Gastroesophageal sphincter (tissue), 4 donors: ENCODE measurements at regions not wholly inside any gene's neighbourhood (a gene's known extent, or its start where the extent isn't known, plus 50 kb on each side); places are given as distances from the start of the nearest gene placed in this dataset.

ENCODE experiments used
- ATAC-seq: fragments of 150-250 bp; one replicate; pipeline ENCODE4 v1.9.1; 2016; ENCODE audit warnings: mild to moderate bottlenecking, moderate library complexity
- H3K27ac ChIP-seq, 4 donors: fragments of 200-600 bp; sonication (generic) in 3 of 4; 1 replicate in 3 of 4; 2 replicates in 1 of 4; pipeline ENCODE4 v1.5.1; 2016 to 2019
- H3K27me3 ChIP-seq: fragments of 200-600 bp; sonication (generic); one replicate; pipeline ENCODE4 v1.5.1; 2019
- H3K36me3 ChIP-seq, 2 donors: fragments of 200-600 bp; sonication (generic); one replicate each; pipeline ENCODE4 v1.5.1; 2019; ENCODE audit warnings: control low read depth in 1 of 2
- H3K4me1 ChIP-seq, 3 donors: fragments of 200-600 bp; sonication (generic); 1 replicate in 2 of 3; 2 replicates in 1 of 3; pipeline ENCODE4 v1.5.1; 2016 to 2019; ENCODE audit warnings: control low read depth in 2 of 3
- H3K4me3 ChIP-seq, 2 donors: fragments of 200-600 bp; sonication (generic); one replicate each; pipeline ENCODE4 v1.5.1; 2019; ENCODE audit warnings: mild to moderate bottlenecking in 1 of 2, moderate library complexity in 1 of 2
- H3K9me3 ChIP-seq, 3 donors: fragments of 200-600 bp; sonication (generic); one replicate each; pipeline ENCODE4 v1.5.1; 2017 to 2019; ENCODE audit warnings: control low read depth in 2 of 3
- CTCF ChIP-seq, 4 experiments: fragments of 200-600 bp in 2 of 4; fragments of 450-650 bp in 2 of 4; sonication (generic) in 1 of 4; IDR thresholded peaks; one replicate each; pipeline ENCODE4 v1.5.1; 2017 to 2019; ENCODE audit warnings: antibody characterized with exemption in 4 of 4, mild to moderate bottlenecking in 2 of 4, moderate library complexity in 2 of 4
- EP300 ChIP-seq: sonication (generic); formaldehyde crosslinking; IDR thresholded peaks from one replicate; pipeline ENCODE4 v1.6.1; 2017; ENCODE audit warnings: antibody characterized with exemption, mild to moderate bottlenecking
- POLR2A ChIP-seq, 2 donors: fragments of 450-650 bp; IDR thresholded peaks; one replicate each; pipeline ENCODE4 v1.6.1; 2017; ENCODE audit warnings: antibody characterized with exemption in 2 of 2, mild to moderate bottlenecking in 2 of 2, moderate library complexity in 1 of 2
- POLR2AphosphoS5 ChIP-seq: sonication (generic); formaldehyde crosslinking; IDR thresholded peaks from one replicate; pipeline ENCODE4 v1.6.1; 2017; ENCODE audit warnings: antibody characterized with exemption
- WGBS, 2 donors: methylation state at CpG; one replicate each; pipeline ENCODE4 v1.1.5; 2018; ENCODE audit warnings: low coverage in 1 of 2; 5-methylcytosine and 5-hydroxymethylcytosine counted together

DNA sequence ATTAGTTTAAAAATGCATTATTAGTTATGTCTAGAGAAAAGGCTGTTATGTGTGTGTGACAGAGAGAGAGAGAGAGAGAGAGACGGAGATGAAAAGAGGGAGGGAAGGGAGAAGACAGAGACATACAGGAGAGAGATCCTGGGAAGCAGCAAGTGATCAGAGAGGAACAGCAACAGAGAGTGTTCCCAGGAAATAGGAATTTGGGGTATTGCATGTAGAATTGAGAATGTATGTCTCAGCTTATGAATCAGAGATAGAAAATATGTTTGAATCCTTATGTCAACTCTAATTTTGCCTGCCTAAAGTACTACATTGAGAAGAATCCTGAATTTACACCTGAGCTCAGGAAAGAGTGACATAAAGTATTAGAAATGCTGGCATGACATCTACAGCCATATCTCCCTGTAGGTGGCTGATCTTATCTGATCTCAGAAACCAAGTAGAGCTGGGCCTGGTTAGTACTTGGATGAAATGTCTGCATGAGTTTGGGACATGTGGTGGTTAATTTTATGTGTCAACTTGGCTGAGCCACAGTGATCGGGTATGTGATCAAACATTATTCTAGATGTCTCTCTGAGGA, 130.6 kb downstream of the TENT5A start:
- no peak overlapping the region for H3K27ac ChIP-seq
- no peak for ATAC-seq
- H3K4me3 ChIP-seq: no peak overlapping the region
- TF ChIP-seq CTCF (IDR thresholded peaks at IDR 0.05) (no peak), POLR2A (IDR thresholded peaks at IDR 0.05) (no peak), EP300 (no peak), POLR2AphosphoS5 (no peak)
- no peaks in the 10 kb centered on the region for H3K36me3 ChIP-seq
- H3K4me1 ChIP-seq: no peaks in the 10 kb centered on the region
- no peaks in the 10 kb centered on the region for H3K9me3 ChIP-seq
- H3K27me3 ChIP-seq: no peaks in the 10 kb centered on the region
- WGBS, 2 donors: 83 to 100% methylated on average over 1 to 2 of the region's 2 CpGs

DNA sequence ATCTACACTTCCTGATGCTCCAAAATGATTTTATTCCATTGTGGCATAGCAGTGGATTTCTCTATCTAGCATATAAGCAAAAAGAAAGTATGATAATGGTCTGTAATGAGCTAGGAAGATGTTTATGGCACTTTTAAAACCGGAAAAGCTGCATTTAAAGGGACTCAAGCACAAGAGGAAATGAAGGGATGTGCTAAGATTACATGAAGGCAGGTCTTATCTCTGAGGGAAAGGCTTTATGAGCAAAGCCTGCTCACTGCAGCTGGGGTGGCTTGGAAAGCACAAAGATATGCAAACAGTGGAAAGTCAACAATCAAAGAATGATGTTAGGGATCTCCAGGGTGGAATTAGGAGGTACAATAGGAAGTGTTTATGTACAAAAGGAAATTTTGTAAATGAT, 138.2 kb downstream of the TENT5A start:
- ATAC-seq: no peak
- H3K36me3 ChIP-seq: no peaks in the 10 kb centered on the region
- TF ChIP-seq POLR2A (IDR thresholded peaks at IDR 0.05) (no peak), EP300 (no peak), POLR2AphosphoS5 (no peak), CTCF (IDR thresholded peaks at IDR 0.05) (no peak)
- no peak overlapping the region for H3K27ac ChIP-seq
- H3K4me3 ChIP-seq: no peak overlapping the region
- no peaks in the 10 kb centered on the region for H3K4me1 ChIP-seq
- 31% methylated on average over 1 of the region's 1 CpG; no CpG with 5 or more reads in 1 of the 2 donors for WGBS, 2 donors
- H3K9me3 ChIP-seq: no peaks in the 10 kb centered on the region
- H3K27me3 ChIP-seq: no peaks in the 10 kb centered on the region

DNA sequence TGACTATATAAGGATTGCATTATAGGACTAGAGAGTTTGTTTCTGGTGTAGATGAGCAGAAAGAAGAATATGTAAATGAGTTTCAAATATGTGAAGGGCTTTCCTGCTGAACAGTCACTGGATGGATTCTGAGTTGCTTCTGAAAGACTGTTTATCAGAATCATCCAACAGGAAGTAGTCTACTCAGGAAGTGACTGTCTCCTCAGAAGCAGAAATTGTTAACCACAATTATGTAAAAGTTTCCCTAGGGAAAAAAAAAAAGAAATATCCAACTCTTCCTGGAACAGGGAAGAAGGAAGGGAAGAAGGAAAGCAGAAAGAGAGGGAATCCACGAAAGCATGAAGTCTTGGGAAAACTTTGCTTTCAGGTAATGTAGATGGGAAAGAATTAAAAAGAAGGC, 138.9 kb downstream of the TENT5A start:
- ATAC-seq: no peak
- H3K4me3 ChIP-seq: no peak overlapping the region
- H3K27ac ChIP-seq: no peak overlapping the region
- H3K27me3 ChIP-seq: no peaks in the 10 kb centered on the region
- no peak for TF ChIP-seq POLR2A (IDR thresholded peaks at IDR 0.05)
- no peak for TF ChIP-seq POLR2AphosphoS5
- TF ChIP-seq EP300: no peak
- TF ChIP-seq CTCF (IDR thresholded peaks at IDR 0.05): no peak
- no peaks in the 10 kb centered on the region for H3K4me1 ChIP-seq
- 38 to 50% methylated on average over 1 of the region's 1 CpG for WGBS, 2 donors
- no peaks in the 10 kb centered on the region for H3K9me3 ChIP-seq
- H3K36me3 ChIP-seq: no peaks in the 10 kb centered on the region

GRCh38 chr6:81612136-81612535, 140.3 kb downstream of the TENT5A start:
- no peak overlapping the region for H3K27ac ChIP-seq
- H3K4me3 ChIP-seq: no peak overlapping the region
- WGBS, 2 donors: 95 to 100% methylated on average over 3 to 4 of the region's 4 CpGs
- no peaks in the 10 kb centered on the region for H3K4me1 ChIP-seq
- H3K36me3 ChIP-seq: no peaks in the 10 kb centered on the region
- ATAC-seq: no peak
- H3K9me3 ChIP-seq: no peaks in the 10 kb centered on the region
- H3K27me3 ChIP-seq: no peaks in the 10 kb centered on the region
- no peak for TF ChIP-seq EP300
- TF ChIP-seq POLR2AphosphoS5: no peak

GRCh38 chr6:81609736-81610135, 142.7 kb downstream of the TENT5A start:
- Histone ChIP-seq H3K4me1 (no peaks in the 10 kb centered on the region), H3K27ac (no peak overlapping the region), H3K9me3 (no peaks in the 10 kb centered on the region), H3K4me3 (no peak overlapping the region), H3K27me3 (no peaks in the 10 kb centered on the region), H3K36me3 (no peaks in the 10 kb centered on the region)
- ATAC-seq: no peak
- TF ChIP-seq CTCF (IDR thresholded peaks at IDR 0.05) (no peak), POLR2AphosphoS5 (no peak), EP300 (no peak), POLR2A (IDR thresholded peaks at IDR 0.05) (no peak)
